Fibroblast of mammary gland (primary cell): ENCODE measurements at regions not wholly inside any gene's neighbourhood (a gene's known extent, or its start where the extent isn't known, plus 50 kb on each side); places are given as distances from the start of the nearest gene placed in this dataset.

Experiments
- DNase-seq: peaks from one replicate; pipeline ENCODE4 v3.0.0-alpha.2; 2010; ENCODE audit warnings: low read depth
- H3K4me3 ChIP-seq: 2 replicates; pipeline ENCODE4 v1.5.1; 2011; ENCODE audit warnings: low read depth, mild to moderate bottlenecking, low read length, moderate library complexity; ENCODE audit not compliant: control insufficient read depth
- CTCF ChIP-seq: conservative IDR thresholded peaks from 2 replicates; pipeline ENCODE4 v1.5.1; 2011; ENCODE audit warnings: low read depth, low read length, inconsistent platforms; ENCODE audit not compliant: control insufficient read depth, insufficient read depth

GRCh38 chr9:7467186-7467585 is 332.4 kb downstream of the DMAC1 start:
- no peak for DNase-seq
- H3K4me3 ChIP-seq, result no peak overlapping the region
- no peak for TF ChIP-seq CTCF

- no peak overlapping the region for H3K4me3 ChIP-seq
- TF ChIP-seq CTCF, result no peak
- DNase-seq, result no peak
Observed at GRCh38 chr9:7461791-7462190, 337.8 kb downstream of the DMAC1 start.

GRCh38 chr9:7456793-7457530 is 342.6 kb downstream of the DMAC1 start:
- TF ChIP-seq CTCF, result no peak
- DNase-seq, result no peak
- no peak overlapping the region for H3K4me3 ChIP-seq

- peak; percentile 17 for DNase-seq
- TF ChIP-seq CTCF, result no peak
- H3K4me3 ChIP-seq, result no peak overlapping the region
Observed at GRCh38 chr9:7456377-7456776, 343.2 kb downstream of the DMAC1 start.

GRCh38 chr9:7454624-7455023 is 345.0 kb downstream of the DMAC1 start:
- no peak overlapping the region for H3K4me3 ChIP-seq
- no peak for TF ChIP-seq CTCF
- no peak for DNase-seq

- peak; percentile 94 for DNase-seq
- no peak overlapping the region for H3K4me3 ChIP-seq
- TF ChIP-seq CTCF, result no peak
Observed at GRCh38 chr9:7452378-7452777, 347.2 kb downstream of the DMAC1 start.
